Nephron progenitor cell (in vitro differentiated cells): ENCODE measurements at regions not wholly inside any gene's neighbourhood (a gene's known extent, or its start where the extent isn't known, plus 50 kb on each side); places are given as distances from the start of the nearest gene placed in this dataset.

Experiments
- DNase-seq: peaks from one replicate; pipeline ENCODE4 v3.0.0; 2021
- H3K27ac Mint-ChIP-seq: 2 replicates; pipeline ENCODE4 v1.8.0; 2021; ENCODE audit warnings: mild to moderate bottlenecking, moderate library complexity, mixed read lengths
- H3K27me3 Mint-ChIP-seq: 2 replicates; pipeline ENCODE4 v1.8.0; 2021; ENCODE audit warnings: mild to moderate bottlenecking, low read depth, mixed read lengths; ENCODE audit not compliant: poor library complexity
- H3K36me3 Mint-ChIP-seq: 2 replicates; pipeline ENCODE4 v1.8.0; 2021; ENCODE audit warnings: low read depth, mixed read lengths
- H3K4me1 Mint-ChIP-seq: 2 replicates; pipeline ENCODE4 v1.8.0; 2021; ENCODE audit warnings: mixed read lengths
- H3K4me3 Mint-ChIP-seq: 2 replicates; pipeline ENCODE4 v1.8.0; 2021; ENCODE audit warnings: mild to moderate bottlenecking, moderate library complexity, mixed read lengths
- H3K9me3 Mint-ChIP-seq: 2 replicates; pipeline ENCODE4 v1.8.0; 2021; ENCODE audit warnings: mild to moderate bottlenecking, moderate library complexity, mixed read lengths
- CTCF ChIP-seq: fragments of 200-600 bp; sonication (generic); IDR thresholded peaks from 2 replicates; pipeline ENCODE4 v1.5.0; 2021; ENCODE audit warnings: antibody characterized with exemption

DNA sequence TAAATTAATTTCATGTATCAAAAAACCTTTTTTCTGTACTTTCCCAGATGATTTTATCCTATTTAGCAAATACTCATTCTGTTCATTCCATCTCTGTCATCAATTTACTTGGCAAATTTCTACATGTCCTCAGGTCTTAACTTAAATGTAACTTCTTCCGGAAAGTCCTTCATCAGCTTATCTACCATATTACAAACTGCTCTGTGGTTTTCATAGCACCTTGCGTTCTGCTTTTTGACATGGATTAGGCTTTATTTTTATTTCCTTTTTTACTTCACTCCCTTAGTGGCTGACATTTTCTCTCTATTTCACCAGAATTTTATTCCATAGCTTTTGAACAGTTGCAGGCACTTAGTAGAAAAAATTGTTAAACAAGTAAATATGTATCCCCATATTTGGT lies 1040.8 kb downstream of the TAF11L14 start:
- no peak overlapping the region for H3K4me3 Mint-ChIP-seq
- no peaks in the 10 kb centered on the region for H3K27me3 Mint-ChIP-seq
- no peak for TF ChIP-seq CTCF
- no peaks in the 10 kb centered on the region for H3K36me3 Mint-ChIP-seq
- H3K27ac Mint-ChIP-seq: no peak overlapping the region
- no peaks in the 10 kb centered on the region for H3K9me3 Mint-ChIP-seq
- no peaks in the 10 kb centered on the region for H3K4me1 Mint-ChIP-seq
- no peak for DNase-seq

- no peaks in the 10 kb centered on the region for H3K4me1 Mint-ChIP-seq
- H3K9me3 Mint-ChIP-seq: no peaks in the 10 kb centered on the region
- TF ChIP-seq CTCF: no peak
- no peaks in the 10 kb centered on the region for H3K27me3 Mint-ChIP-seq
- no peak overlapping the region for H3K27ac Mint-ChIP-seq
- H3K4me3 Mint-ChIP-seq: no peak overlapping the region
- DNase-seq: no peak
- no peaks in the 10 kb centered on the region for H3K36me3 Mint-ChIP-seq
These were observed 1052.0 kb downstream of the TAF11L14 start for GRCh38 chr5:18686253-18686652.

- H3K4me1 Mint-ChIP-seq: no peaks in the 10 kb centered on the region
- no peak overlapping the region for H3K27ac Mint-ChIP-seq
- no peaks in the 10 kb centered on the region for H3K27me3 Mint-ChIP-seq
- H3K9me3 Mint-ChIP-seq: no peaks in the 10 kb centered on the region
- no peak for TF ChIP-seq CTCF
- no peak overlapping the region for H3K4me3 Mint-ChIP-seq
- no peaks in the 10 kb centered on the region for H3K36me3 Mint-ChIP-seq
- DNase-seq: no peak
These were observed 1053.2 kb downstream of the TAF11L14 start for GRCh38 chr5:18687429-18687828.

- H3K27me3 Mint-ChIP-seq: no peaks in the 10 kb centered on the region
- TF ChIP-seq CTCF: no peak
- no peaks in the 10 kb centered on the region for H3K36me3 Mint-ChIP-seq
- H3K27ac Mint-ChIP-seq: no peak overlapping the region
- no peaks in the 10 kb centered on the region for H3K9me3 Mint-ChIP-seq
- DNase-seq: no peak
- H3K4me1 Mint-ChIP-seq: peaks cover 11% of the 10 kb centered on the region
- H3K4me3 Mint-ChIP-seq: no peak overlapping the region
These were observed 1065.4 kb downstream of the TAF11L14 start for GRCh38 chr5:18699681-18700080.

DNA sequence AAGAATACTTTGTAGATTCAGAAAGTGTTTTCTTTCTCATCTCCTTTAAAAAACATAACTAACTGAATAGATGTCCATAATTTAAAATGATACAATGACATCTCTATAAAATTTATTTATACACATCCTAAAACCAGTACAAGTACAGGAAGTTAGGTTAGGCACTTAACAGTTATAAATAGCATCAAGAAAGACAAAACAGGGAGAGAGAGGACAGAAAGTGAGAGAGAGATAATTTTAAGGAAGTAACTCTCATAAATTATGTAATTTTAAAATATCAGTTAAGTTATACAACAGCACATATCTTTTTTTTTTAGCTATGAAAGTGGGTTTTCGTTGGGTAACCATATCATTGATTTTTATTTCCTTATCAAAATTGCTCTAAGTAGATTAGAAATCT lies 1068.6 kb downstream of the TAF11L14 start:
- no peak for DNase-seq
- Mint-ChIP-seq H3K36me3 (no peaks in the 10 kb centered on the region), H3K4me3 (no peak overlapping the region), H3K4me1 (peaks cover 10% of the 10 kb centered on the region), H3K27ac (no peak overlapping the region), H3K27me3 (no peaks in the 10 kb centered on the region), H3K9me3 (no peaks in the 10 kb centered on the region)
- TF ChIP-seq CTCF: no peak

- H3K27me3 Mint-ChIP-seq: peaks cover 3% of the 10 kb centered on the region
- no peak overlapping the region for H3K27ac Mint-ChIP-seq
- H3K4me1 Mint-ChIP-seq: no peaks in the 10 kb centered on the region
- TF ChIP-seq CTCF: no peak
- no peak overlapping the region for H3K4me3 Mint-ChIP-seq
- DNase-seq: no peak
- H3K9me3 Mint-ChIP-seq: no peaks in the 10 kb centered on the region
- H3K36me3 Mint-ChIP-seq: no peaks in the 10 kb centered on the region
These were observed 1078.8 kb downstream of the TAF11L14 start for GRCh38 chr5:18712936-18713485.
